Astrocyte (in vitro differentiated cells and primary cell): ENCODE measurements at regions not wholly inside any gene's neighbourhood (a gene's known extent, or its start where the extent isn't known, plus 50 kb on each side); places are given as distances from the start of the nearest gene placed in this dataset.
"Not testable (repeated sequence)": the region's sequence is repeated elsewhere in the genome, so short reads cannot be mapped to it uniquely, and the experiment has no call there.

Source experiments
- DNase-seq: peaks from one replicate; pipeline ENCODE4 v3.0.0-alpha.2; 2010; ENCODE audit warnings: low read depth
- FAIRE-seq: peaks from 2 replicates; lab custom pipeline; 2011; peaks lifted over from hg19 to GRCh38; lab: Jason Lieb, UNC
- H2AFZ ChIP-seq: 2 replicates; pipeline ENCODE4 v1.6.0; 2012; ENCODE audit warnings: low read depth, low read length, inconsistent platforms
- H3K27ac ChIP-seq: 2 replicates; pipeline ENCODE4 v1.5.1; 2011; ENCODE audit warnings: low read depth, low read length, inconsistent platforms
- H3K27me3 ChIP-seq: 2 replicates; pipeline ENCODE4 v1.6.0; 2011; ENCODE audit warnings: low read length, inconsistent platforms; ENCODE audit not compliant: insufficient read depth
- H3K36me3 ChIP-seq: 2 replicates; pipeline ENCODE4 v1.5.1; 2011; ENCODE audit warnings: low read length, inconsistent platforms; ENCODE audit not compliant: insufficient read depth
- H3K4me1 ChIP-seq: 2 replicates; pipeline ENCODE4 v1.5.1; 2011; ENCODE audit warnings: low read length, inconsistent platforms; ENCODE audit not compliant: insufficient read depth
- H3K4me2 ChIP-seq: 2 replicates; pipeline ENCODE4 v1.6.0; 2012; ENCODE audit warnings: low read length, inconsistent platforms
- H3K4me3 ChIP-seq: 2 replicates; pipeline ENCODE4 v1.5.1; 2011; ENCODE audit warnings: low read depth, mild to moderate bottlenecking, low read length, inconsistent platforms; ENCODE audit not compliant: insufficient read depth
- H3K79me2 ChIP-seq: 2 replicates; pipeline ENCODE4 v1.6.0; 2012; ENCODE audit warnings: mild to moderate bottlenecking, low read length, inconsistent platforms; ENCODE audit not compliant: insufficient read depth
- H3K9ac ChIP-seq: 2 replicates; pipeline ENCODE4 v1.6.0; 2012; ENCODE audit warnings: mild to moderate bottlenecking, low read length, inconsistent platforms
- H3K9me3 ChIP-seq: 2 replicates; pipeline ENCODE4 v1.5.1; 2012; ENCODE audit warnings: low read depth, mild to moderate bottlenecking, low read length, inconsistent platforms; ENCODE audit not compliant: insufficient read depth
- H4K20me1 ChIP-seq: 2 replicates; pipeline ENCODE4 v1.6.0; 2012; ENCODE audit warnings: low read length, inconsistent platforms; ENCODE audit not compliant: insufficient read depth
- H3K27ac Mint-ChIP-seq: one replicate; pipeline ENCODE4 v1.8.0; 2021; ENCODE audit warnings: mild to moderate bottlenecking, mixed read lengths; ENCODE audit not compliant: unreplicated experiment
- H3K27me3 Mint-ChIP-seq: one replicate; pipeline ENCODE4 v1.8.0; 2021; ENCODE audit warnings: low read depth, mixed read lengths; ENCODE audit not compliant: unreplicated experiment
- H3K36me3 Mint-ChIP-seq: one replicate; pipeline ENCODE4 v1.8.0; 2021; ENCODE audit warnings: low read depth, mixed read lengths; ENCODE audit not compliant: unreplicated experiment
- H3K4me1 Mint-ChIP-seq: one replicate; pipeline ENCODE4 v1.8.0; 2021; ENCODE audit warnings: low read depth, mixed read lengths; ENCODE audit not compliant: unreplicated experiment
- H3K4me3 Mint-ChIP-seq: one replicate; pipeline ENCODE4 v1.8.0; 2021; ENCODE audit warnings: mild to moderate bottlenecking, moderate library complexity, mixed read lengths; ENCODE audit not compliant: unreplicated experiment
- H3K9me3 Mint-ChIP-seq: one replicate; pipeline ENCODE4 v1.8.0; 2021; ENCODE audit warnings: mild to moderate bottlenecking, mixed read lengths; ENCODE audit not compliant: unreplicated experiment
- CTCF ChIP-seq: IDR thresholded peaks from 2 replicates; pipeline ENCODE4 v1.5.1; 2011; ENCODE audit warnings: low read depth, mild to moderate bottlenecking, inconsistent platforms, low read length, moderate library complexity; ENCODE audit not compliant: insufficient read depth
- EZH2 ChIP-seq: IDR thresholded peaks from 2 replicates; pipeline ENCODE4 v1.6.1; 2012; ENCODE audit warnings: mild to moderate bottlenecking, low read length, inconsistent platforms; ENCODE audit not compliant: insufficient read depth

GRCh38 chr17:70739065-70739464 is 569.7 kb downstream of the KCNJ2 start:
- no peaks in the 10 kb centered on the region for H3K4me1 ChIP-seq
- no peak overlapping the region for H3K9ac ChIP-seq
- H3K4me3 ChIP-seq = no peak overlapping the region
- H3K27ac ChIP-seq = no peak overlapping the region
- H3K79me2 ChIP-seq = no peaks in the 10 kb centered on the region
- TF ChIP-seq CTCF (no peak), EZH2 (no peak)
- no peaks in the 10 kb centered on the region for H4K20me1 ChIP-seq
- no peak overlapping the region for H3K4me2 ChIP-seq
- Mint-ChIP-seq H3K27ac (no peak overlapping the region), H3K27me3 (no peaks in the 10 kb centered on the region), H3K9me3 (no peaks in the 10 kb centered on the region), H3K4me3 (no peak overlapping the region), H3K36me3 (no peaks in the 10 kb centered on the region), H3K4me1 (no peaks in the 10 kb centered on the region)
- FAIRE-seq (no peak), DNase-seq (no peak)
- H3K27me3 ChIP-seq = no peaks in the 10 kb centered on the region
- no peaks in the 10 kb centered on the region for H3K9me3 ChIP-seq
- H2AFZ ChIP-seq = no peak overlapping the region
- H3K36me3 ChIP-seq = no peaks in the 10 kb centered on the region

DNA sequence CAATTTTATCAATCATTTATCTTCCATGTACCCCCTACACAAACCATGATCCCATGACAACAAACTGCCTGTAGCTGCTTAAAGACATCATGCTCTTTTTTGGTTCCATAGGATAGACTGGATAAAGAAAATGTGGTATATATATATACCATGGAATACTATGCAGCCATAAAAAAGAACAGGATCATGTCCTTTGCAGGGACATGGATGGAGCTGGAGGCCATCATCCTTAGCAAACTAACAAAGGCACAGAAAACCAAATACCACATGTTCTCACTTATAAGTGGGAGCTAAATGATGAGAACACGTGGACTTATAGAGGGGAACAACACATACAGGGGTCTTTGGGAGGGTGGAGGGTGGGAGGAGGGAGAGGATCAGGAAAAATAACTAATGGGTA is 577.2 kb downstream of the KCNJ2 start:
- not testable (repeated sequence) for H3K27ac ChIP-seq, H2AFZ ChIP-seq, H3K27me3 ChIP-seq, H4K20me1 ChIP-seq, H3K4me2 ChIP-seq, H3K4me1 ChIP-seq, H3K36me3 ChIP-seq, H3K36me3 Mint-ChIP-seq, FAIRE-seq, H3K4me1 Mint-ChIP-seq, H3K9me3 ChIP-seq, H3K9me3 Mint-ChIP-seq, H3K4me3 Mint-ChIP-seq, H3K9ac ChIP-seq, H3K4me3 ChIP-seq, H3K27me3 Mint-ChIP-seq, H3K27ac Mint-ChIP-seq, H3K79me2 ChIP-seq, DNase-seq

- H3K4me1 ChIP-seq = no peaks in the 10 kb centered on the region
- H2AFZ ChIP-seq = no peak overlapping the region
- no peaks in the 10 kb centered on the region for H3K27me3 Mint-ChIP-seq
- H3K4me1 Mint-ChIP-seq = no peaks in the 10 kb centered on the region
- DNase-seq (no peak), FAIRE-seq (no peak)
- H3K27ac ChIP-seq = no peak overlapping the region
- H3K9me3 ChIP-seq = no peaks in the 10 kb centered on the region
- no peaks in the 10 kb centered on the region for H3K27me3 ChIP-seq
- H4K20me1 ChIP-seq = no peaks in the 10 kb centered on the region
- no peak overlapping the region for H3K9ac ChIP-seq
- no peak overlapping the region for H3K4me3 Mint-ChIP-seq
- H3K9me3 Mint-ChIP-seq = peaks cover 3% of the 10 kb centered on the region
- TF ChIP-seq EZH2 (no peak), CTCF (no peak)
- no peak overlapping the region for H3K27ac Mint-ChIP-seq
- no peaks in the 10 kb centered on the region for H3K36me3 ChIP-seq
- no peak overlapping the region for H3K4me2 ChIP-seq
- no peaks in the 10 kb centered on the region for H3K79me2 ChIP-seq
- H3K4me3 ChIP-seq = no peak overlapping the region
- no peaks in the 10 kb centered on the region for H3K36me3 Mint-ChIP-seq
Observed at GRCh38 chr17:70750983-70751382, 581.7 kb downstream of the KCNJ2 start.

DNA sequence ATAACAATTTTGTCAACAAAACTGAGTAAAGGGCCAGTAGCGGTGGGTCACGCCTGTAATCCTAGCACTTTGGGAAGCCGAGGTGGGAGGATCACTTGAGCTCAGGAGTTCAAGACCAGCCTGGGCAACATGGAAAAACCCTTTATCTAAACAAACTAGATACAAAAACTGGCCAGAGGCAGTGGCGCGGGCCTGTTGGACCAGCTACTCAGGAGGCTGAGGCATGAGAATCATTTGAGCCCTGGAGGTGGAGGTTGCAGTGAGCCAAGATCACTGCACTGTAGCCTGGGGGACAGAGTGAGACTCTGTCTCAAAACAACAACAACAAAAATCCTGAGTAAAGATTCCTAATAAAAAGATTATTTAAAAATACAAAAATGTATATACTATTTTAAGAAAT is 583.1 kb downstream of the KCNJ2 start:
- not testable (repeated sequence) for H3K27ac Mint-ChIP-seq, H3K27ac ChIP-seq, H4K20me1 ChIP-seq, H3K4me1 ChIP-seq, H3K27me3 Mint-ChIP-seq, H3K9me3 Mint-ChIP-seq, H3K4me2 ChIP-seq, H3K9me3 ChIP-seq, H3K9ac ChIP-seq, H3K79me2 ChIP-seq, DNase-seq, H2AFZ ChIP-seq, H3K36me3 Mint-ChIP-seq, H3K27me3 ChIP-seq, H3K36me3 ChIP-seq, H3K4me3 Mint-ChIP-seq, H3K4me3 ChIP-seq, H3K4me1 Mint-ChIP-seq, FAIRE-seq
